HepG2 (cell line): ENCODE measurements at regions not wholly inside any gene's neighbourhood (a gene's known extent, or its start where the extent isn't known, plus 50 kb on each side); places are given as distances from the start of the nearest gene placed in this dataset.

Experiments
- ATAC-seq: fragments of 200-7000 bp; cut with Tn5 transposase; 3 replicates; pipeline ENCODE4 v1.9.1; 2020; ENCODE audit warnings: mild to moderate bottlenecking, moderate library complexity
- BruUV-seq: library from RNA; stranded (reverse); fragments of 400-500 nt; replicated peaks from 2 replicates; lab custom pipeline; 2021; lab: Mats Ljungman, UMichigan
- CTCF ChIA-PET: fragments of 300-600 bp; formaldehyde crosslinking; extraction: SDS; loops from one replicate; lab custom pipeline; 2021; ENCODE audit warnings: low total read pairs, inconsistent platforms, low intra/inter-chr PET ratio; lab: Yijun Ruan, JAX
- POLR2A ChIA-PET: fragments of 350-600 bp; sonication (Branson Sonifier 250); formaldehyde crosslinking; loops from one replicate; lab custom pipeline; 2020; ENCODE audit warnings: antibody characterized with exemption, inconsistent platforms; lab: Yijun Ruan, JAX
- DNase-seq: peaks from one replicate; pipeline ENCODE4 v3.0.0-alpha.2; 2015; ENCODE audit warnings: low spot score
- FAIRE-seq: peaks from 3 replicates; lab custom pipeline; 2011; peaks lifted over from hg19 to GRCh38; lab: Jason Lieb, UNC
- H2AFZ ChIP-seq: one replicate; pipeline ENCODE4 v1.6.1; 2011; ENCODE audit warnings: low read length, inconsistent platforms
- H3K27ac ChIP-seq: fragments of 300-600 bp; 3 replicates; pipeline ENCODE4 v1.8.0; 2011; ENCODE audit warnings: mixed run types, mild to moderate bottlenecking, mixed read lengths, low read length, inconsistent platforms; ENCODE audit not compliant: insufficient read depth; ENCODE audit errors: extremely low read length
- H3K27me3 ChIP-seq, 2 experiments: fragments of 200-600 bp in 1 of 2; 2 replicates in 1 of 2; 3 replicates in 1 of 2; pipeline versions ENCODE4 v1.6.0 to v1.8.0; 2011; ENCODE audit warnings: low read length in 2 of 2, mild to moderate bottlenecking in 2 of 2, moderate library complexity in 2 of 2, inconsistent platforms in 1 of 2; ENCODE audit not compliant: insufficient read depth in 2 of 2, control insufficient read depth in 1 of 2
- H3K36me3 ChIP-seq, 2 experiments: fragments of 200-600 bp in 1 of 2; replicated peaks in 1 of 2; 2 replicates in 1 of 2; 3 replicates in 1 of 2; pipeline versions ENCODE4 v1.5.1 to v1.8.0; 2011; ENCODE audit warnings: low read length in 2 of 2, inconsistent platforms in 1 of 2; ENCODE audit not compliant: insufficient read depth in 2 of 2, control insufficient read depth in 1 of 2
- H3K4me1 ChIP-seq: 2 replicates; pipeline ENCODE4 v1.5.1; 2012; ENCODE audit warnings: low read length, inconsistent platforms; ENCODE audit not compliant: insufficient read depth
- H3K4me2 ChIP-seq: 2 replicates; pipeline ENCODE4 v1.6.0; 2011; ENCODE audit warnings: low read depth, low read length, inconsistent platforms
- H3K4me3 ChIP-seq, 3 experiments: fragments of 200-600 bp in 1 of 3; sonication (generic), shearing (Covaris generic) in 1 of 3; replicated peaks in 1 of 3; 2 replicates each; pipeline ENCODE4 v1.5.1; 2011 to 2016; ENCODE audit warnings: low read length in 3 of 3, inconsistent platforms in 2 of 3, low read depth in 2 of 3, mild to moderate bottlenecking in 2 of 3, control low read depth in 1 of 3, mixed read lengths in 1 of 3; ENCODE audit not compliant: insufficient read depth in 1 of 3
- H3K79me2 ChIP-seq: one replicate; pipeline ENCODE4 v1.6.1; 2011; ENCODE audit warnings: low read length, inconsistent platforms; ENCODE audit not compliant: insufficient read depth
- H3K9ac ChIP-seq: 2 replicates; pipeline ENCODE4 v1.6.0; 2011; ENCODE audit warnings: mild to moderate bottlenecking, low read depth, low read length, inconsistent platforms; ENCODE audit not compliant: insufficient read depth
- H3K9me3 ChIP-seq: 2 replicates; pipeline ENCODE4 v1.5.1; 2012; ENCODE audit warnings: mild to moderate bottlenecking, low read length
- H4K20me1 ChIP-seq: 2 replicates; pipeline ENCODE4 v1.6.0; 2011; ENCODE audit warnings: inconsistent platforms, mild to moderate bottlenecking, low read length, moderate library complexity; ENCODE audit not compliant: insufficient read depth
- HMG20B ChIP-seq: conservative IDR thresholded peaks from 2 replicates; pipeline ENCODE4 v1.6.1; 2016; ENCODE audit warnings: missing genetic modification reagents, missing compliant biosample characterization
- PAX8 ChIP-seq: sonication (generic); formaldehyde crosslinking; IDR thresholded peaks from 2 replicates; pipeline ENCODE4 v1.8.0; 2022; ENCODE audit warnings: mild to moderate bottlenecking, missing genetic modification reagents, borderline replicate concordance
- PCBP2 ChIP-seq: fragments of 200-400 bp; formaldehyde crosslinking; optimal IDR thresholded peaks from 2 replicates; pipeline ENCODE3; 2018; ENCODE audit warnings: low read length, low read depth; ENCODE audit not compliant: poor library complexity, severe bottlenecking
- PHF5A ChIP-seq: IDR thresholded peaks from one replicate; pipeline ENCODE4 v1.6.1; 2018; ENCODE audit warnings: low read depth, missing genetic modification reagents; ENCODE audit not compliant: unreplicated experiment
- ZFP37 ChIP-seq: sonication (generic); formaldehyde crosslinking; IDR thresholded peaks from 2 replicates; pipeline ENCODE4 v1.4.0; 2020; ENCODE audit warnings: missing genetic modification reagents, borderline replicate concordance
- ZNF124 ChIP-seq: sonication (generic); formaldehyde crosslinking; IDR thresholded peaks from 2 replicates; pipeline ENCODE4 v1.4.0; 2020; ENCODE audit warnings: missing genetic modification reagents
- WGBS: methylation state at CpG from one replicate; pipeline ENCODE4 v1.1.6; 2017; ENCODE audit warnings: low lambda C conversion rate; 5-methylcytosine and 5-hydroxymethylcytosine counted together
- in situ Hi-C: cut with HindIII; loops from 2 replicates; pipeline ENCODE4 v1.10.0; 2017; ENCODE audit warnings: low pct_unique_long_range_greater_than_20kb; ENCODE audit not compliant: extremely low pct_ligation_motif_present
- intact Hi-C: fragments of 100-400 bp; cut with micrococcal nuclease; formaldehyde crosslinking; loops from one replicate; pipeline ENCODE4 v1.10.0; 2022; ENCODE audit not compliant: unreplicated experiment
- TF ChIP-seq, protein P1 (sequence below): IDR thresholded peaks from 2 replicates; pipeline ENCODE4 v1.6.1; 2018; ENCODE audit warnings: missing genetic modification reagents
- TF ChIP-seq, protein P2 (sequence below): sonication (generic); formaldehyde crosslinking; IDR thresholded peaks from 2 replicates; pipeline ENCODE4 v1.5.0; 2020; ENCODE audit warnings: mild to moderate bottlenecking, missing genetic modification reagents, borderline replicate concordance
- TF ChIP-seq, protein P3 (sequence below): fragments of 450-650 bp; IDR thresholded peaks from 2 replicates; pipeline ENCODE4 v1.6.1; 2017; ENCODE audit warnings: mild to moderate bottlenecking
- TF ChIP-seq, protein P4 (sequence below): sonication (generic); formaldehyde crosslinking; IDR thresholded peaks from 2 replicates; pipeline ENCODE4; 2020; ENCODE audit warnings: missing genetic modification reagents, mild to moderate bottlenecking, borderline replicate concordance

DNA sequence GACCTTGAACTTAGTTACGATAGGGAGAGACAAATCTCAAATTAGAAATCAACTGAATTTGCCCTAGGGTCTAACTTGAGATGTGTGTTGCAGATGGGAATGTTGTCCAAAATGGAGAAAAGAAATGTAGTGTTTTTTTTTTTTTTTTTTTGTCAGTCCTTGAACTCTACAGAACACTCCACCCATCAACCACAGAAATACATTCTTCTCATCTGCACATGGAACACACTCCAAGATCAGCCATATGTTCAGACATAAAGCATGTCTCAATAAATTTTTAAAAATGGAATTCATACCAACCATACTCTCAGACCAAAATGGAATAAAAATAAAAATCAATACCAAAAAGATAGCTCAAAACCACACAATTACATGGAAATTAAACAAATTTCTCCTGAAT is 526.5 kb downstream of the FBXO15 start:
- H3K79me2 ChIP-seq: no peaks in the 10 kb centered on the region
- TF ChIP-seq PCBP2 (no peak), ZFP37 (CRISPR knock-in tag) (no peak), HMG20B (CRISPR knock-in tag) (no peak), PHF5A (no peak)
- TF ChIP-seq, all 625 proteins: peak for 0
- no peak overlapping the region for H2AFZ ChIP-seq
- H3K27ac ChIP-seq: no peak overlapping the region
- intact Hi-C loops: no loop called here
- H3K4me3 ChIP-seq: no peak overlapping the region
- POLR2A ChIA-PET: no interaction called here
- no peaks in the 10 kb centered on the region for H3K27me3 ChIP-seq
- 0% methylated on average over 1 of the region's 1 CpG for WGBS
- ATAC-seq (no peak), DNase-seq (no peak), FAIRE-seq (no peak)
- H3K9me3 ChIP-seq: no peaks in the 10 kb centered on the region
- H3K36me3 ChIP-seq: no peaks in the 10 kb centered on the region
- H3K9ac ChIP-seq: no peak overlapping the region
- no peak overlapping the region for H3K4me2 ChIP-seq
- H4K20me1 ChIP-seq: no peaks in the 10 kb centered on the region
- H3K4me1 ChIP-seq: no peaks in the 10 kb centered on the region
- no TSS peak for BruUV-seq
- in situ Hi-C loops: no loop called here
- CTCF ChIA-PET: no interaction called here

DNA sequence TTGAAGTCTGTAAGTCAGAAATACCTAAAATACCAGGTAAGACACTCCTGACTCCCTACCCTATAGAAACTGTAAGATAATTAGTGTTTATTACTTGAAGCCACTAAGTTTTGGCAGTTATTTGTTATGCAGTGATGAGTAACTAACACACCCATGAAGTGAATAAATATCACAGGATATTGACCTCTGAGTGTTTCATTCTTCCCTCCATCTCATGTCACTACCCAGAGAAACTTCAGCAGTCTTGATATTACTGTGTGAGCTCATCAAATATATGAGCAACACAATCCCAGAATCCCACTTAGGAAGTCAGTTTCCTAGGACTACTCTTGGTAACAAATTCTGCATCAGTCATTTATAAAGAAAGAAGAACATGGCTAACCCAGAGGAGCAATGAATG is 529.7 kb downstream of the FBXO15 start:
- DNase-seq (no peak), FAIRE-seq (no peak), ATAC-seq (no peak)
- no peak overlapping the region for H3K9ac ChIP-seq
- no TSS peak for BruUV-seq
- H3K4me2 ChIP-seq: no peak overlapping the region
- ChIA-PET POLR2A (no interaction called here), CTCF (no interaction called here)
- no peak overlapping the region for H3K4me3 ChIP-seq
- no peak overlapping the region for H2AFZ ChIP-seq
- H3K4me1 ChIP-seq: no peaks in the 10 kb centered on the region
- no peaks in the 10 kb centered on the region for H3K9me3 ChIP-seq
- intact Hi-C loops (no loop called here), in situ Hi-C loops (no loop called here)
- no peaks in the 10 kb centered on the region for H3K36me3 ChIP-seq
- no peaks in the 10 kb centered on the region for H4K20me1 ChIP-seq
- H3K27me3 ChIP-seq: no peaks in the 10 kb centered on the region
- no peak overlapping the region for H3K27ac ChIP-seq
- H3K79me2 ChIP-seq: no peaks in the 10 kb centered on the region
- TF ChIP-seq, protein P1, sequence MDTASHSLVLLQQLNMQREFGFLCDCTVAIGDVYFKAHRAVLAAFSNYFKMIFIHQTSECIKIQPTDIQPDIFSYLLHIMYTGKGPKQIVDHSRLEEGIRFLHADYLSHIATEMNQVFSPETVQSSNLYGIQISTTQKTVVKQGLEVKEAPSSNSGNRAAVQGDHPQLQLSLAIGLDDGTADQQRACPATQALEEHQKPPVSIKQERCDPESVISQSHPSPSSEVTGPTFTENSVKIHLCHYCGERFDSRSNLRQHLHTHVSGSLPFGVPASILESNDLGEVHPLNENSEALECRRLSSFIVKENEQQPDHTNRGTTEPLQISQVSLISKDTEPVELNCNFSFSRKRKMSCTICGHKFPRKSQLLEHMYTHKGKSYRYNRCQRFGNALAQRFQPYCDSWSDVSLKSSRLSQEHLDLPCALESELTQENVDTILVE (CRISPR knock-in tag): no peak
- TF ChIP-seq, protein P2, sequence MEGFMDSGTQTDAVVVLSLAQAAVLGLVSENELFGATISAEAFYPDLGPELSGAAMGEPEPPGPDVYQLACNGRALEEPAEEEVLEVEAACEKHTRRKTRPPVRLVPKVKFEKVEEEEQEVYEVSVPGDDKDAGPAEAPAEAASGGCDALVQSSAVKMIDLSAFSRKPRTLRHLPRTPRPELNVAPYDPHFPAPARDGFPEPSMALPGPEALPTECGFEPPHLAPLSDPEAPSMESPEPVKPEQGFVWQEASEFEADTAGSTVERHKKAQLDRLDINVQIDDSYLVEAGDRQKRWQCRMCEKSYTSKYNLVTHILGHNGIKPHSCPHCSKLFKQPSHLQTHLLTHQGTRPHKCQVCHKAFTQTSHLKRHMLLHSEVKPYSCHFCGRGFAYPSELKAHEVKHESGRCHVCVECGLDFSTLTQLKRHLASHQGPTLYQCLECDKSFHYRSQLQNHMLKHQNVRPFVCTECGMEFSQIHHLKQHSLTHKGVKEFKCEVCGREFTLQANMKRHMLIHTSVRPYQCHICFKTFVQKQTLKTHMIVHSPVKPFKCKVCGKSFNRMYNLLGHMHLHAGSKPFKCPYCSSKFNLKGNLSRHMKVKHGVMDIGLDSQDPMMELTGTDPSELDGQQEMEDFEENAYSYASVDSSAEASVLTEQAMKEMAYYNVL: no peak
- TF ChIP-seq ZNF124 (CRISPR knock-in tag): no peak
- TF ChIP-seq PAX8: no peak
- TF ChIP-seq, protein P3, sequence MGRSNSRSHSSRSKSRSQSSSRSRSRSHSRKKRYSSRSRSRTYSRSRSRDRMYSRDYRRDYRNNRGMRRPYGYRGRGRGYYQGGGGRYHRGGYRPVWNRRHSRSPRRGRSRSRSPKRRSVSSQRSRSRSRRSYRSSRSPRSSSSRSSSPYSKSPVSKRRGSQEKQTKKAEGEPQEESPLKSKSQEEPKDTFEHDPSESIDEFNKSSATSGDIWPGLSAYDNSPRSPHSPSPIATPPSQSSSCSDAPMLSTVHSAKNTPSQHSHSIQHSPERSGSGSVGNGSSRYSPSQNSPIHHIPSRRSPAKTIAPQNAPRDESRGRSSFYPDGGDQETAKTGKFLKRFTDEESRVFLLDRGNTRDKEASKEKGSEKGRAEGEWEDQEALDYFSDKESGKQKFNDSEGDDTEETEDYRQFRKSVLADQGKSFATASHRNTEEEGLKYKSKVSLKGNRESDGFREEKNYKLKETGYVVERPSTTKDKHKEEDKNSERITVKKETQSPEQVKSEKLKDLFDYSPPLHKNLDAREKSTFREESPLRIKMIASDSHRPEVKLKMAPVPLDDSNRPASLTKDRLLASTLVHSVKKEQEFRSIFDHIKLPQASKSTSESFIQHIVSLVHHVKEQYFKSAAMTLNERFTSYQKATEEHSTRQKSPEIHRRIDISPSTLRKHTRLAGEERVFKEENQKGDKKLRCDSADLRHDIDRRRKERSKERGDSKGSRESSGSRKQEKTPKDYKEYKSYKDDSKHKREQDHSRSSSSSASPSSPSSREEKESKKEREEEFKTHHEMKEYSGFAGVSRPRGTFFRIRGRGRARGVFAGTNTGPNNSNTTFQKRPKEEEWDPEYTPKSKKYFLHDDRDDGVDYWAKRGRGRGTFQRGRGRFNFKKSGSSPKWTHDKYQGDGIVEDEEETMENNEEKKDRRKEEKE: no peak
- TF ChIP-seq, protein P4, sequence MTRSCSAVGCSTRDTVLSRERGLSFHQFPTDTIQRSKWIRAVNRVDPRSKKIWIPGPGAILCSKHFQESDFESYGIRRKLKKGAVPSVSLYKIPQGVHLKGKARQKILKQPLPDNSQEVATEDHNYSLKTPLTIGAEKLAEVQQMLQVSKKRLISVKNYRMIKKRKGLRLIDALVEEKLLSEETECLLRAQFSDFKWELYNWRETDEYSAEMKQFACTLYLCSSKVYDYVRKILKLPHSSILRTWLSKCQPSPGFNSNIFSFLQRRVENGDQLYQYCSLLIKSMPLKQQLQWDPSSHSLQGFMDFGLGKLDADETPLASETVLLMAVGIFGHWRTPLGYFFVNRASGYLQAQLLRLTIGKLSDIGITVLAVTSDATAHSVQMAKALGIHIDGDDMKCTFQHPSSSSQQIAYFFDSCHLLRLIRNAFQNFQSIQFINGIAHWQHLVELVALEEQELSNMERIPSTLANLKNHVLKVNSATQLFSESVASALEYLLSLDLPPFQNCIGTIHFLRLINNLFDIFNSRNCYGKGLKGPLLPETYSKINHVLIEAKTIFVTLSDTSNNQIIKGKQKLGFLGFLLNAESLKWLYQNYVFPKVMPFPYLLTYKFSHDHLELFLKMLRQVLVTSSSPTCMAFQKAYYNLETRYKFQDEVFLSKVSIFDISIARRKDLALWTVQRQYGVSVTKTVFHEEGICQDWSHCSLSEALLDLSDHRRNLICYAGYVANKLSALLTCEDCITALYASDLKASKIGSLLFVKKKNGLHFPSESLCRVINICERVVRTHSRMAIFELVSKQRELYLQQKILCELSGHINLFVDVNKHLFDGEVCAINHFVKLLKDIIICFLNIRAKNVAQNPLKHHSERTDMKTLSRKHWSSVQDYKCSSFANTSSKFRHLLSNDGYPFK: no peak
